HG02610 (cell line): ENCODE measurements at regions not wholly inside any gene's neighbourhood (a gene's known extent, or its start where the extent isn't known, plus 50 kb on each side); places are given as distances from the start of the nearest gene placed in this dataset.
A peak's percentile ranks its signal among the peaks of the same experiment; 100 is the strongest.
"Not testable (repeated sequence)": the region's sequence is repeated elsewhere in the genome, so short reads cannot be mapped to it uniquely, and the experiment has no call there.

Experiments used
- ATAC-seq: cut with Tn5 transposase; IDR thresholded peaks from one replicate; pipeline ENCODE4 v1.9.1; 2021; ENCODE audit warnings: mild to moderate bottlenecking, moderate library complexity; ENCODE audit not compliant: unreplicated experiment

DNA sequence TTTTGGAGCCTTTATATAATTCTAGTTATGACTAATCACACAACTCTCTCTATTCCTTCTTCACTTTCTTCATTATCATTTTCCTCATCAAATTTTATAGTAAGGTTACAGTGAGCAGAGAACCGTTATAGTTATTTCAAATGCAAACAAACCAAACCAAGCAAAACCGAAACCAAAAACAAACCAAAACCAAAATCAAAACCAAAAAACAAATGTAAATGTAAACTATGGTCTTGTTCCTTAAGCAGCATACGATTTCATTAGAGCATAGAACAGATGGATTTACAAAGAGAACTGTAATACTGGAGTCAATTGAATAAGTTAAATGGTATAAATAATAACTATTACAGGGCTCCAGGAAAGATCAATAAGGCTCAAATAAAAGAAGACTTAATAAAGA, 447.1 kb downstream of the LRRC70 start:
- no peak for ATAC-seq

DNA sequence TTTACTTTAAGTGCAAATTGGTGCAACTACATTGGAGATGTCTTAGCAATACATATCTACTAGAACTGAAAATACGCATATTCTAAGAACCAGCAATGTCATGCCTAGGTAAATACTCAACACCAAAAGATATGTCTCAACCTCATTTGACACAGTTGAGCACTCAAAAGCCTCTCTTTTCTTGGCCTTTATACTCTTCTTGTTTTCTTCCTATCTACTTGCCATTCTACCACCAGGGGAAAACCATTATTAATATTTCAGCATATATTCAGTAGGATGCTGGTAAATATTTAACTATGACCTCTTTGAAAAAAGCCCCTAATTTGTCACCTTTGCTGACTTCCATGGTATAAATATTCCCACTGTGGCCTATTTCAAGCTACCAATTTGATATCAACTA, 443.8 kb downstream of the LRRC70 start:
- peak; percentile 67 for ATAC-seq

DNA sequence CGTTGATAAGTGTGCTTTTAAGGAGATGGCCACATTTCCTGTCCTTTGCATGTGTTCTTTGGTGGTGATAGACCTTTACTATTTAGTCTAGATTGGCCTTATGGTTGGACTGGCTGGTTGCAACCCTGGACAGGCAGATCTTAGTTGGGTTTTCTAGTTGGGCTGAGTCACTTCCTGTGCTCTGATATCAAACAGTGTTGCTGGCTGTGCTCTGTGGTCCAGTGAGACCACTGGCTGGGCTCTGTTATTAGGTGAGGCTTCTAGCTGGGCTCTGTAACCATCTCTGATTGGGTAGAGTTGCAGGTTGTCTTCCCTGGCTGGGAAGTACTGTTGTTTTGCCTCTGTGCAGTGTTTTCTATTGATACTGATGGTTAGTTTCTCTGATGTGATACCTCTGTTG, 432.5 kb downstream of the LRRC70 start:
- no peak for ATAC-seq

DNA sequence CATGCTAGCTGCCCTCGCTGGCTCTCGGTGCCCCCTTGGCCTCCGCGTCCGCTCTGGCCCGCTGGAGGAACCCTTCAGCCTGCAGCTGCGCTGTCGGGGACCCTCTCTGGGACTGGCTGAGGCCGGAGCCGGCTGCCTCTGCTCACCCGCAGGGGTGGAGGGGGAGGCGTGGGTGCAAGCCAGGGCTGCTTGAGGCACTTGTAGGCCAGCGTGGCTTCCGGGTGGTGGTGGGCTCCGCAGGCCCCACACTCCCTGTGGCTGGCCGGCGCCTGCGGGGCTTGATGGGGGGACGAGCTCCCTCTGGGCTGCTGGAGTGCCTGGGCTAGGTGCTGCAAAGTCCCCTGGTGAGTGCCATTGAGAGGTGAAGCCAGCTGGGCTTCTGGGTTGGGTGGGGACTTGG, 429.6 kb downstream of the LRRC70 start:
- ATAC-seq: no peak

DNA sequence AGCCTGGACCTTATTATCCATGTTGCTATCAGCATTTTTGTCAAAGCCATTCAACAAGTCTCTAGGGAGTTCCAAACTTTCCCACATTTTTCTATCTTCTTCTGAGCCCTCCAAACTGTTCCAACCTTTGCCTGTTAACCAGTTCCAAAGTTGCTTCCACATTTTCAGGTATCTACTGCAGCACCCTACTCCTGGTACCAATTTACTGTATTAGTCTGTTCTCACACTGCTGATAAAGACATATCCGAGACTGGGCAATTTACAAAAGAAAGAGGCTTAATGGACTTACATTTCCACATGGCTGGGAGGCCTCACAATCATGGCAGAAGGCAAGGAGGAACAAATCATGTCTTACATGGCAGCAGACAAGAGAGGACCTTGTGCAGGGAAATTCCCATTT, 416.2 kb downstream of the LRRC70 start:
- not testable (repeated sequence) for ATAC-seq

DNA sequence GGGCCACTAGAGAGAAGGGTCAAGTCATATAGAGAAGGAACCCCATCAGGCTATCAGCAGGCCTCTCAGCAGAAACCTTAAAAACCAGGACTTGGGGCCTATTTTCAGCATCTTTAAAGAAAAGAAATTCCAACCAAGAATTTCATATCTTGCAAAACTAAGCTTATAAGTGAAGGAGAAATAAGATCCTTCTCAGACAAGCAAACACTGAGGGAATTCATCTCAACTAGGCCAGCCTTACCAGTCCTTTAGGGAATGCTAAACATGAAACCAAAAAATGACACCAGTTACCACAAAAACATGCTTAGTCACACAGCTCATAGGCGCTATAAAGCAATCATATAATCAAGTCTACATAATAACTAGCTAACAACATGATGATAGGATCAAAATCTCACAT, 407.1 kb downstream of the LRRC70 start:
- ATAC-seq: no peak

DNA sequence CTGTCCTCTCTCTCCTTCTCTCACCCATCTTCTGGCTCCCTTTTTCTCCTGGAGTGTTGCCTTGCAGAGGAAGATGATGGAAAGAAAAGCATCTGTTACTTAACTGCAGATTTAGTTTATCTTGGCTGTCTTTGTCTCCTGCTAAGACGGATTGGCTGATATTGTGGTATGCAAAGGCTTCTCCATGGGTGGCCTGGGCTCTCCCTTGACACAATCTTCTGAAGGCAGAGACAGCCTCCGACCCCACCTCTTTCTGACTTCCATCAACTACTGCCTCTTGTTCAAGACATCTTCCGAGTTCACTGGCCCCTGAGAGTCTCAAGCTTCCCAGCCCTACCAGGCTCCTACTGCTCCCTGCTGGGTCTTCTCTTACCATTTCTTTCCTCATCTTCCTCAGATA, 403.7 kb downstream of the LRRC70 start:
- ATAC-seq: no peak

DNA sequence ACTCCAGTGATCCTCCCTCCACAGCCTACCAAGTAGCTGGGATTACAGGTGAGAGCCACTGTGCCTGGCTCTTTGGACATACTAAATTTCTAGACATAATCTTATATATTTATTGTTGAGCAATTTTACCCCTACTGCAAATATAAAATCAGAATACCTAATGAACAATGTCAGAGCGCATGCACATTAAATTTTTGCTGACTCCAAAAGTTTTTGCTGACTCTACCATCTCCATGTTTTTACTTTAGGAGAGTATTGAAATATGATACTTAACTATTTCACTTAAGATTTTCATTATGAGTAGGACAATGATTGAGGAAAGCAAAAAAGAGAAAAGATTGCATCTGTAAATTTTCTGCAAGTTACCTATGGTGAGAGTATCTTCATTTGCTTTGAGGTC, 402.3 kb downstream of the LRRC70 start:
- no peak for ATAC-seq

DNA sequence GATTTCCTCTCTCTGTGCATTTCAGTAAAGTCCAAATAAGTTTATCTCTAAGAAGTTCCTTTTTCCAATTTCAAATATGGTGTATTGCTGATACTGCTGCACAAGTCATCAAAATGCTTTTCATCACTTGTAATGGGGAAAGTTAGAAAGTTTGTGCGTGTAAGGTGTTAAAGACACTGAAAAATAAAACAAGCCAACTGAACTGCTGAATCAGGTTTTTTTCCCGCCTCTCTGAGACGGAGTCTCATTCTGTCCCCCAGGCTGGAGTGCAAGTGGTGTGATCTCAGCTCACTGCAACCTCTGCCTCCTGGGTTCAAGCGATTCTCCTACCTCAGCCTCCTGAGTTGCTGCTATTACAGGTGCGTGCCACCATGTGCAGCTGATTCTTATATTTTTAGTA, 400.9 kb downstream of the LRRC70 start:
- ATAC-seq: no peak

DNA sequence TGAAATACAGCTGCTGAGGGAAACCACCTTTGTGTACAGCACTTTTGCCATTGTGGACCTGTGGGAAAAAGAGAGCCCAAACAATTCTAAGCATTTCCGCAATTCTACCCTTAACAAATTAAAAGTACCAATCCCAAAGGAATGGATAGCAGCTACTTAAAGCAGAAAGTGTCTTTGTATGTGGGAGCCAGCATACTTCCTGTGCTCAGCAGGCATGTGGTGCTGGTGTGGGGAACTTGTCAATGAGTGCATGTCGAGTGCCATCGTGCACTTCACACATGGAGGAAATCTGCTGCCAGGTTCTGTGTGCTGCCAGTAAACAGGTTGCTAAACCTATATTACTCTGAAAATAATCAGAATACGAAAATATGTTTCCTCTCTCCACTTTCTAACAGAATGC, 399.0 kb downstream of the LRRC70 start:
- no peak for ATAC-seq

DNA sequence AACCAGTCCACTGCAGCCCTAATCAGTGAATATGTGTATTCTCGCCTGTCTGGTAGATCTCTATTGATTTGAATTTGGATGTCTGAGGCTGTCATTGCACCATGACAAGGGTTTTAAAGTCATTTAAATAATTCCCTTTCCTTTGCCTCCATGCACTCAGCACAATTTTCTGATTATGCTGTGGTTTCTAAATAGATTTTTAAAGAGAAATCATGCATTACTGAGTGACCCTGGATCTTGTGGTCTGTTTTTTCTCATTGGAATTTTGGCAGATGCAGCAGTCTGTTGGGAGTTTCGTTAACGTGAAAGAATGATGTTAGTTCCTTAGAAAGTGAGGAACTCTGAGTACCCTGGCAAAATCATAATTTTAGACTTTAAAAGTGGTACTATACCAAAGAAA, 396.0 kb downstream of the LRRC70 start:
- ATAC-seq: no peak

DNA sequence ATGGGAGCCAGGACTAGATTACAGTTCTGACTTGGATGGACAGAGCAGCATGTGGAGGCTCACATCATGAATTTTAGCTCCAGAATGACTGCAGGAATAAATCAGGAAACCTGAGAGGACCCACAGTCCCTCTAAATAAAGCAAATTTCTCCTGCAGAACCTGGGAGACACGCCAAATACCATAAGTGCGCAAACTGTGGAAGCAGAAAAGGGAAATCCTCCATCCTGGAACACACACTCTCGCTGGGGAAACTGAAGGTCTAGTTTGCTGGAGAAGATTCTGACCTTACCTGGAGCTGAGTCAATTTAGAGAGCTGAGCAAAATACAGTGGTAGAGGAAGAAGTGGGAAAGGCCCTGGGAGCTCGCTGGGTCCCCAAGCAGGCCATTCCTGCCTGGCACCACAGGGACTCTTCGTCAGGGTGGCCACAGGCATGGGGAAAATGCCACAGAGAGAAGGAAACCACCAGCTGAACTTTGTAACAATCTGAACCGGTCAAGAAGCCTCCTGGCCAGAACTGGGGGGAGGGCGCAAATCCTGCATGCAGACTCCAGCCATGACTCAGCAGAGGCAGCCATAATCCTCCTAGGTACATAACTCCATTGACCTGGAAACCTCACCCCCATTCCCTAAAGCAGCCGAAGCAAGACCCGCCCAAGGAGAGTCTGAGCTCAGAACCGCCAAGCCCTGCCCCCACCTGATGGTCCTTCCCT, 390.9 kb downstream of the LRRC70 start:
- ATAC-seq: no peak

DNA sequence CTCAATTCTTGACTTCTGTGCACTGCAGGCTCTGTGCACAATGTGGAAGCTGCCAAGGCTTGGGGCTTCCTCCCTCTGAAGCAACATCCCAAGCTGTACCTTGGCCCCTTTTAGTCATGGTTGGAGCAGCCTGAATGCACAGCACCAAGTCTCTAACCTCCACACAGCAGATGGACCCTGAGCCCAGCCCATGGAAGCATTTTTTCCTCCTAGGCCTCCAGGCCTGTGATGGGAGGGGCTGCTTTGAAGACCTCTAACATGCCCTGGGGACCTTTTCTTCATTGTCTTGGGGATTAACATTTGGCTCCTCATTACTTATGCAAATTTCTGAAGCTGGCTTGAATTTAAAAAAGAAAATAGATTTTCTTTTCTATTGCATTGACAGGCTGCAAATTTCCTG, 385.8 kb downstream of the LRRC70 start:
- no peak for ATAC-seq

DNA sequence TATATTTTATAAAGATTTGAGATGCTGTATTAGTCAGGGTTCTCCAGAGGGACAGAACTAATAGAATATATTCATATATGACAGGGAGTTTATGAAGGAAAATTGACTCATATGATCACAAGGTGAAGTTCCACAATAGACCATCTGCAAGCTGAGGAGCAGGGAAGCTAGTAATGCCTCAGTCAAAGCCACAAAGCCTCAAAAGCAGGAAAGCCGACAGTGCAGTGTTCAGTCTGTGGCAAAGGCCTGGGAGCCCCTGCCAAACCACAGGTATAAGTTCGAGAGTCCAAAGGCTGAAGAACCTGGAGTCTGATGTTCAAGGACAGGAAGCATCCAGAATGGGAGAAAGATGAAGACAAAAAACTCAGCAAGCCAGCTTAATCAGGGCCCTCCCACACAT, 382.2 kb downstream of the LRRC70 start:
- no peak for ATAC-seq

DNA sequence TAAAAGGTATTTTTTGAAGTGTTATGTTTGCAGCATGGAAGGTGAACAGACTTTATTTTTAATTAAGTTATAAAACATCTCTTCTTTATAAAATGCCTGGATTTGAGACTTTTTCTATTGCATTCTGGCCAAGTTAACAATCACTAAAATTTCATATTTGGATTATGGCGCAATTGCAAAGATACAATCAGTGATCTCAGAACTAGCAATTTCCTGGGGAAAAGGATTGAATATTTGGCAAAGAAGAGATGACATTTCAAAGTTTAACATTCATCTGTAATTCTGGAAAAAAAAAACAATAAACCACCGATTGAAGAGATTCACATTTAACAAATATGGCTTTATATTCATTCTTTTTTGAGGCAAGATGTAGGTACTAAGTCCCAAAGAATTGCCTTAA, 378.0 kb downstream of the LRRC70 start:
- ATAC-seq: no peak

DNA sequence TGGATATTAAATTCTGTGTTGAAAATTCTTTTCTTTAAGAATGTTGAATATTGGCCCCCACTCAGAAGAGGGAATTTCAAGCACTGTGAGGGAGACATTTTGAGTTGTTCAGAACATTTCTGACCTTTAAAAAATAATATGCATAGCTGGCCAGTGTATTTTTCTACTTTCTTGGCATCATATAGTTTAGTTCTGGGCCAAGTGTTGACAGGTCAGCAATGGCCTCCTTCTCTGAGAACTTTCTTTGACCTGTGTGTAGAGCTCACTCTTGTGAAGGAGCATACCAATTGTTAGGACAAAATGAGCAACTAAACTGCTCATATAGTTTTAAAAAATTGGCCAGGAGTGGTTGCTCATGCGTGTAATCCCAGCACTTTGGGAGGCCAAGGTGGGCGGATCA, 376.0 kb downstream of the LRRC70 start:
- ATAC-seq: no peak

DNA sequence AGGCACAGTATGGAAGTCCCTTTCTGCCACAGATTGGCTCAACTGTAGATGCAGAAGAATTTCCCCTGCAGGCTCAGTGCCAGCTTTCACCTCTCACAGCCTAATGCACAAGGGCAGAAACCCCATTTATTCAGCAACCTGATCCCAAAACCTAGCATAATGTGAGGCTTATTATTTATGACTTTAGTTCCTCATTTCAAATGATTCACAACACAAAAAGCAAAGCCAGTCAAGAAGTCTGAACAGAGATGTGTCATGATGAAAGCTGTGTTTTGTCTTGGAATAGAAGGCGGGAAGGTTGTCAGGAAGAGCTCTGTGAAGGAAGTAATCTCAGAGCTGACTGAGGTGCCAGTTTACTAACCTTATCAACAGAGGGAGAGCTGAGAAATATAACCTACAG, 369.7 kb downstream of the LRRC70 start:
- no peak for ATAC-seq

DNA sequence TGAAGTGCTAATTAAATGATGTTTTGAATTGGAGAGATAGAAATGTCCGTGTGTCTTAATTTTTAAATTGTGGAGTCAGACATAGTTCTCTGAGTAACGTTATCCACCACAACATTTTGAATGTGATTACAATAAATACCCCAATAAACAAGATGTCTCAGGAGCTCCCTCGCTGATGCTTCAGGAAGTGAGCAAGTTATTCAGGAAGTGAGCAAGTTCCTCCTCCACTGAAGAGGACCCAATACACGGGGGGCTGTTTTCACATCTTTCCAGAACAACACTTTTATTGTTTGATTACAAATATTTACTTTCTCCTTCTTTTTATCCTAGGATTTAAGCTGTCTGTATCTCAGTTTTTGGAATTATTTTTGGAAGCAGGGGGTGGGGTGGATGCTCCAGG, 363.8 kb downstream of the LRRC70 start:
- no peak for ATAC-seq

DNA sequence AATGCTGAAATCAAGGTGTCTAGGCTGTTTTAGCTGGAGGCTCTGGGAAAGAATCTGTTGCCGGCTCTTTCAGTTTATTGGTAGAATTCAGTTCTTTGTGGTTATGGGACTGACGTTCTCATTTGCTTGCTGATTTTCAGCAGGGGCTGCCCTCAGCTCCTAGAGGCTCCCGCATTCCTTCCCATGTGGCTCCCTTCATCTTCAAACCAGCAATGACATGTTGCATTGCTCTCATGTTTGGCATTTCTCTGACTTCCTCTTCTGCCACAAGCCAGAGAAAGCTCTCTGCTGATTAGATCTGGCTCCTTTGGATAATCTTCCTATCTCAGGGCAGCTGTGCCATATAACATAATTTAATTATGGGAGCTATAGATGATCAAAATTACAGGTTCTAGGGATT, 360.3 kb downstream of the LRRC70 start:
- ATAC-seq: no peak

DNA sequence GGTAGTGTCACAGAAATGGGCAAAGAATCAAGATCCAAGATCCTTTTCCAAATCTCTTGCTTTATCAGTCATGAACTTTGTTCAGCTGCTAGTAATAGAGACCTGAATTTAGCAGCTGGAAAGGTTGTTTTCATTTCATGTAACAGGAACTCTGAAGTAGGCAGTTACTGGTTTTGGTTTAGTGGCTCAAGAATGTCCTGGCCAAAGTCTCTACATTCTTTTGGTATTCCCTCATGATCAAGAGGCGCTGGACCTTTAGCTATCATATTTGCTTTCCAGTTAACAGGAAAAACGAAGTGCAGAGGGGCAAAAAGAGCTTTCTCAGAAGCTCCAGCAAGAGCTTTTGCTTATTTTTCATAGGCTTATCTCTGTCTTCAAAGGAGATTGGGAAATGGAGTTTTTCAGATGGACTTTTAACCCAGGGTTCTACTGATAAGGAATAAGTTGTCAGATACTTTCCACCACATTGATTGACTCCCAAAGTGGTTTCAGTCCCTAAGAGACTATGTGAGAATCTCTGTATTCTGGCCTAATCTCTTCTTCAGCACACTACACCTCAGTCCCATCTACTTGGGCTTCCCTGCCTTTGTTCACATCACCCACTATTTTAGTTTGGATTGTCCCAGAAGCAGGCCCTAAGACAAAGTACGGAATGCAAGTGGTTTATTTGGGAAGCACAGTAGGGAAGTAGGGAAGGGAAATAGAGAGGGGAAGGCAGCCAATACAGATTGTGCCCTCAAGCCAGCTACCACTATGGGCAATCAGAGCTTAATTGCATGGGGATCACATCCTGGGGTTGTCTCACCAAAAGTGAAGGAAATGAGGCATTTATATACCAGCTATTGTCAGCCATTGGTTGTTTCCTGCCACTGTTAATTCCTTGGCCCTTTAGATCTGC, 359.3 kb downstream of the LRRC70 start:
- ATAC-seq: no peak

DNA sequence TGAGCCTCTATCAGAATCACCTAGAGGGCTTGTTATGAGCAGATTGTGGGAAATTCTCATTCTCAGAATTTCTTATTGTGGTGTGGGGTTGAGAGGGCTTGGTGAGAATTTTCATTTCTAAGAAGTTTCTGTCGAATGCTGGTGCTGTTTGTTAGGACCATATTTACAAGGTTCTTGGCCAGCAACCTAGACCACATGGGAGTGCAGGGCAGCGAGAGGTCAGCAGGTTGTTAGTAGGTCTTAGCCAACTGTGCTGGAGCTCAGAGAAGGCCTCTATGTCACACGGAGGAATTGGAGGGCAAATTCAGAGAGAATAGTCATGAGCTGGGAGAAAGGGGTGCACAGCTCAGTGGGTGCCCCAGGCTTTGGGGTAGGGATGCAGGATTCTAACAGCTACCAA, 357.0 kb downstream of the LRRC70 start:
- no peak for ATAC-seq

DNA sequence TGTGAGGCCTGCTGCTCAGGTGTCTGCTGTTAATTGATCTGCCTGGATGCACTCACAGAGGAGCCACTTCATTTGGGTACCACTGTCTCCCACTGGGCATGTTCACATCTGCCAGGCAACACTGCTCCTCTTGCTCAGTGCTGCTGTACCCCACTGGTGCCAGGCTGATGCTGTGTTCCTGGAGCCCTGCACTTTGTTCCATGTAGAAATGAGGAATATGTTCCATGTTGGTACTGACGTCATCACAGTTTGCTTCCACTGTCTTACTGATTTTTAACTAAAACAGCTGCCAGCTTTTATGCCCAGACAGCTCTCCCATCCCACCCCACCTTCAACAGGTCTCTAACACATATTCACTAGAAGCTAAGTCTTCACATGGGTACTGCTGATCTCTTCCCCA, 355.7 kb downstream of the LRRC70 start:
- ATAC-seq: no peak
